Nephron progenitor cell (in vitro differentiated cells): ENCODE measurements at regions not wholly inside any gene's neighbourhood (a gene's known extent, or its start where the extent isn't known, plus 50 kb on each side); places are given as distances from the start of the nearest gene placed in this dataset.

ENCODE experiments used
- DNase-seq: peaks from one replicate; pipeline ENCODE4 v3.0.0; 2021
- H3K27ac Mint-ChIP-seq: 2 replicates; pipeline ENCODE4 v1.8.0; 2021; ENCODE audit warnings: mild to moderate bottlenecking, moderate library complexity, mixed read lengths
- H3K27me3 Mint-ChIP-seq: 2 replicates; pipeline ENCODE4 v1.8.0; 2021; ENCODE audit warnings: mild to moderate bottlenecking, low read depth, mixed read lengths; ENCODE audit not compliant: poor library complexity
- H3K36me3 Mint-ChIP-seq: 2 replicates; pipeline ENCODE4 v1.8.0; 2021; ENCODE audit warnings: low read depth, mixed read lengths
- H3K4me1 Mint-ChIP-seq: 2 replicates; pipeline ENCODE4 v1.8.0; 2021; ENCODE audit warnings: mixed read lengths
- H3K4me3 Mint-ChIP-seq: 2 replicates; pipeline ENCODE4 v1.8.0; 2021; ENCODE audit warnings: mild to moderate bottlenecking, moderate library complexity, mixed read lengths
- H3K9me3 Mint-ChIP-seq: 2 replicates; pipeline ENCODE4 v1.8.0; 2021; ENCODE audit warnings: mild to moderate bottlenecking, moderate library complexity, mixed read lengths
- CTCF ChIP-seq: fragments of 200-600 bp; sonication (generic); IDR thresholded peaks from 2 replicates; pipeline ENCODE4 v1.5.0; 2021; ENCODE audit warnings: antibody characterized with exemption

GRCh38 chr5:39941416-39941815 lies 516.6 kb upstream of the DAB2 start:
- Mint-ChIP-seq H3K9me3 (no peaks in the 10 kb centered on the region), H3K4me1 (no peaks in the 10 kb centered on the region), H3K27me3 (peaks cover 3% of the 10 kb centered on the region), H3K36me3 (no peaks in the 10 kb centered on the region), H3K4me3 (no peak overlapping the region), H3K27ac (no peak overlapping the region)
- DNase-seq = no peak
- no peak for TF ChIP-seq CTCF

GRCh38 chr5:39934830-39935229 lies 510.1 kb upstream of the DAB2 start:
- no peak for TF ChIP-seq CTCF
- Mint-ChIP-seq H3K4me3 (no peak overlapping the region), H3K9me3 (no peaks in the 10 kb centered on the region), H3K4me1 (peaks cover 5% of the 10 kb centered on the region), H3K36me3 (no peaks in the 10 kb centered on the region), H3K27me3 (peaks cover 7% of the 10 kb centered on the region), H3K27ac (peak overlapping the region; percentile 40)
- DNase-seq = no peak

GRCh38 chr5:39933061-39933460 lies 508.3 kb upstream of the DAB2 start:
- TF ChIP-seq CTCF = no peak
- no peak for DNase-seq
- Mint-ChIP-seq H3K36me3 (no peaks in the 10 kb centered on the region), H3K4me1 (peaks cover 5% of the 10 kb centered on the region), H3K27ac (no peak overlapping the region), H3K9me3 (no peaks in the 10 kb centered on the region), H3K4me3 (no peak overlapping the region), H3K27me3 (peaks cover 5% of the 10 kb centered on the region)

- no peaks in the 10 kb centered on the region for H3K36me3 Mint-ChIP-seq
- H3K27ac Mint-ChIP-seq = no peak overlapping the region
- peaks cover 5% of the 10 kb centered on the region for H3K4me1 Mint-ChIP-seq
- no peak overlapping the region for H3K4me3 Mint-ChIP-seq
- no peak for DNase-seq
- TF ChIP-seq CTCF = no peak
- no peaks in the 10 kb centered on the region for H3K9me3 Mint-ChIP-seq
- peaks cover 5% of the 10 kb centered on the region for H3K27me3 Mint-ChIP-seq
Measured at GRCh38 chr5:39928709-39929108, 503.9 kb upstream of the DAB2 start.

- Mint-ChIP-seq H3K4me3 (no peak overlapping the region), H3K4me1 (no peaks in the 10 kb centered on the region), H3K36me3 (no peaks in the 10 kb centered on the region)
Measured at GRCh38 chr5:39919876-39920275, 495.1 kb upstream of the DAB2 start.

More at GRCh38 chr5:39919876-39920275, 495.1 kb upstream of the DAB2 start:
- Mint-ChIP-seq H3K27me3 (no peaks in the 10 kb centered on the region), H3K27ac (no peak overlapping the region), H3K9me3 (peaks cover 5% of the 10 kb centered on the region)
- DNase-seq = no peak
- TF ChIP-seq CTCF = no peak
